Heart left ventricle (tissue), 16 donors: ENCODE measurements at regions not wholly inside any gene's neighbourhood (a gene's known extent, or its start where the extent isn't known, plus 50 kb on each side); places are given as distances from the start of the nearest gene placed in this dataset.
A peak's percentile ranks its signal among the peaks of the same experiment; 100 is the strongest.

ENCODE experiments used
- ATAC-seq, 4 donors: fragments of 200-7000 bp; cut with Tn5 transposase; one replicate each; pipeline ENCODE4 v1.9.1; 2020 to 2022; ENCODE audit warnings: moderate library complexity in 4 of 4, mild to moderate bottlenecking in 3 of 4, moderate number of reproducible peaks in 1 of 4
- DNase-seq, 5 donors: peaks; one replicate each; pipeline ENCODE4 v3.0.0-alpha.2; 2020
- H3K27ac ChIP-seq, 12 donors: fragments of 200-600 bp; sonication (generic) in 4 of 12; one replicate each; pipeline versions ENCODE4 v1.5.0 to v1.8.0; 2016 to 2022; ENCODE audit warnings: mild to moderate bottlenecking in 2 of 12
- H3K27me3 ChIP-seq, 9 donors: fragments of 200-600 bp; sonication (generic) in 2 of 9; one replicate each; pipeline versions ENCODE4 v1.5.1 to v1.8.0; 2016 to 2022; ENCODE audit warnings: mild to moderate bottlenecking in 3 of 9
- H3K36me3 ChIP-seq, 9 donors: fragments of 200-600 bp; sonication (generic) in 2 of 9; one replicate each; pipeline versions ENCODE4 v1.5.0 to v1.8.0; 2018 to 2022; ENCODE audit warnings: mild to moderate bottlenecking in 2 of 9
- H3K4me1 ChIP-seq, 12 donors: fragments of 200-600 bp; sonication (generic) in 4 of 12; one replicate each; pipeline versions ENCODE4 v1.5.0 to v1.8.0; 2016 to 2022; ENCODE audit warnings: mild to moderate bottlenecking in 3 of 12
- H3K4me3 ChIP-seq, 12 donors: fragments of 200-600 bp; sonication (generic) in 4 of 12; one replicate each; pipeline versions ENCODE4 v1.5.0 to v1.8.0; 2017 to 2022; ENCODE audit warnings: mild to moderate bottlenecking in 9 of 12, moderate library complexity in 4 of 12
- H3K9me3 ChIP-seq, 12 donors: fragments of 200-600 bp; sonication (generic) in 4 of 12; one replicate each; pipeline versions ENCODE4 v1.5.0 to v1.8.0; 2016 to 2022; ENCODE audit warnings: mild to moderate bottlenecking in 1 of 12
- POLR2A ChIP-seq, 2 donors: fragments of 450-650 bp; IDR thresholded peaks; one replicate each; pipeline ENCODE4 v1.6.1; 2017; ENCODE audit warnings: antibody characterized with exemption in 2 of 2, mild to moderate bottlenecking in 2 of 2, moderate library complexity in 2 of 2
- WGBS, 4 donors: extraction: QIAGEN DNeasy Blood & Tissue Kit in 2 of 4; methylation state at CpG; one replicate each; pipeline versions ENCODE4 v1.1.5 to v1.1.7; 2013 to 2018; 5-methylcytosine and 5-hydroxymethylcytosine counted together
- intact Hi-C, 10 donors: fragments of 100-400 bp; cut with DNase I; formaldehyde crosslinking; loops; one replicate each; pipeline versions ENCODE4 v1.11.1 to v1.14.2; 2022
- TF ChIP-seq, protein P1 (sequence below), 12 donors: fragments of 200-600 bp; sonication (generic) in 4 of 12; IDR thresholded peaks; one replicate each; pipeline versions ENCODE4 v1.5.0 to v1.8.0; 2018 to 2022; ENCODE audit warnings: antibody characterized with exemption in 12 of 12, mild to moderate bottlenecking in 5 of 12
- donor health status: ischemic (EF 13 %, LVEDD 7.1; RV severe dilation, severe dysfunction).
- donor health status: healthy with polysubstance abuse.
- donor health status: DM: no; HTN: yes; CAD: no.
- donor health status: DM: no; HTN: no; CAD: no.
- donor health status: ischemic (EF 25% LVEDD 6.9; RV normal size, moderate dysfunction).
- donor health status: ischemic (EF 25% LVEDD 5.7; RV mildly dilated, moderate dysfunction).
- donor health status: healthy.
- donor health status: DM: yes; HTN: yes; CAD: no.
- donor health status: ischemic (EF 35%, LVEDD 5.7; RV mildly dilated, moderate dysfunction).
- donor health status: nonischemic (EF 11% LVEDD 7.7; RV severe dilation, severe dysfunction).
- donor health status: DM: yes; HTN: yes; CAD: no.
- donor health status: PGD.
- donor health status: ischemic (EF 29% LVEDD 5.4; RV normal size, mild dysfunction).
- donor health status: nonischemic (EF 23%, LVEDD 6.1; RV moderate dilation, normal function).

DNA sequence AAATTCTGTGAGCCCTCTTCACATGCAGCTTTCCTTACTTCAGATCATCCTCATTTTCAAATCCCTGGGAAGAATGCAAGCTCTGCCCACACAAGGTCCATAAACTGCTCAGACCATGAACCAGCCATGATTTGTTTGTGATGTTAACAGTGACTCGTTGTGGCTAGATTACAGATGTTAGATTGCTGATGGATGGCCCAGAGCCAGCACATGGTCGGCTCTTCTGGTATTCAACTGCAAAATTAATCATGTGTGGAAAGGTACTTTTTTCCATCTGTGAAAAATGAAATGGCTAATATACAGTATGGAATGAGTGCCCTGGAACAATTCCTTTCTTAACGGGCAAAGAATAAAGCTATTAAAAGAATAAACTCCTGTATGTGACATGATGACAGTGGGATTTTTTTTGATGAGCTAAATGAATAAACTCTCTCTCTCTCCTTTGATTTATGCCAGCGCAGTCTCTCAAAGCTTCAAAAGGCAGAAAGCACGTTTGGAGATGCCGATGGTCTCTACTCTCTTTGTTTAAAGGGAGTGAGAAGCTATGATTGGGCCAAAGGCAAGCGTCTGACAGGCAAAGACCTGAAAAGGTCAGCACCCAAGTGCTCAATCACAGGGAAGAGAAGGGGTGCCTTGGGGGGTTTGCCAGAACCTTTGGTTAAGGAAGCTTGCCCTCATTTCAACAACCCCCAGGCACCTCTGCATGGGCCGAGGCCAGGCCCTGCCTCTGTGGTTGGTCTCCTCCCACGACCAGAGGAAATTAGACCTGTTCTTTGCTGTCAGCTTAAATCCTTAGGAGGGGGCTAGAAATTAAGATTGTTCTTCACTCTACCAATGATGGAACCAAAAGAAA, 444.0 kb upstream of the NFE2L3 start:
- Histone ChIP-seq H3K36me3 (no peaks in the 10 kb centered on the region), H3K4me3 (no peak overlapping the region), H3K9me3 (peaks cover 0 to 4% (median 0%) of the 10 kb centered on the region in 12 donors), H3K27me3 (no peaks in the 10 kb centered on the region), H3K27ac (peak overlapping the region in 3 of 12 donors; percentile 15 to 33 (median 17)), H3K4me1 (peaks cover 0 to 29% (median 8%) of the 10 kb centered on the region in 12 donors)
- intact Hi-C loops, result no loop called here
- WGBS, 4 donors, result 53 to 61% (median 54%) methylated on average over 9 of the region's 9 CpGs
- TF ChIP-seq, protein P1, sequence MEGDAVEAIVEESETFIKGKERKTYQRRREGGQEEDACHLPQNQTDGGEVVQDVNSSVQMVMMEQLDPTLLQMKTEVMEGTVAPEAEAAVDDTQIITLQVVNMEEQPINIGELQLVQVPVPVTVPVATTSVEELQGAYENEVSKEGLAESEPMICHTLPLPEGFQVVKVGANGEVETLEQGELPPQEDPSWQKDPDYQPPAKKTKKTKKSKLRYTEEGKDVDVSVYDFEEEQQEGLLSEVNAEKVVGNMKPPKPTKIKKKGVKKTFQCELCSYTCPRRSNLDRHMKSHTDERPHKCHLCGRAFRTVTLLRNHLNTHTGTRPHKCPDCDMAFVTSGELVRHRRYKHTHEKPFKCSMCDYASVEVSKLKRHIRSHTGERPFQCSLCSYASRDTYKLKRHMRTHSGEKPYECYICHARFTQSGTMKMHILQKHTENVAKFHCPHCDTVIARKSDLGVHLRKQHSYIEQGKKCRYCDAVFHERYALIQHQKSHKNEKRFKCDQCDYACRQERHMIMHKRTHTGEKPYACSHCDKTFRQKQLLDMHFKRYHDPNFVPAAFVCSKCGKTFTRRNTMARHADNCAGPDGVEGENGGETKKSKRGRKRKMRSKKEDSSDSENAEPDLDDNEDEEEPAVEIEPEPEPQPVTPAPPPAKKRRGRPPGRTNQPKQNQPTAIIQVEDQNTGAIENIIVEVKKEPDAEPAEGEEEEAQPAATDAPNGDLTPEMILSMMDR (IDR thresholded peaks at IDR 0.05), result no peak
- TF ChIP-seq POLR2A (IDR thresholded peaks at IDR 0.05), result no peak
- ATAC-seq (peak in 1 of 4 donors; percentile 38), DNase-seq (no peak)

DNA sequence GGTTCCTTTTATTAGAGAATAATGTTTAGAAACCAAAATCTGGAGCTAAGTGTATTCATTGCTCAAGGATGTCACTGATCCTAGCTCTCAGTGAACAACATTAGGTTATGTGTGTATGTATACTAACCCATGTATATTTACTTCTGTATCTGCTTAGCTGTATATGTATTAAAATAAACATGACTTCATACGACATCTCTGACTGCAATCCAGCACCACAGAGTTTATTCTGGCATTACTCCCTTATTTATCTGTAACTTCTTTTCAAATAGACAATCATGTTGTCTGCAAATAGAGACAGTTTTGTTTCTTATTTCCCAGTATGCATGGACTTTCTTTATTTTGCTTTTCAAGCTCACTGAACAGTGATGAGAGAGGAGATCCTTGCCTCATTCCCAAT, 441.0 kb upstream of the NFE2L3 start:
- H3K9me3 ChIP-seq, result peaks cover 0 to 4% (median 0%) of the 10 kb centered on the region in 12 donors
- no peak overlapping the region for H3K4me3 ChIP-seq
- TF ChIP-seq POLR2A (IDR thresholded peaks at IDR 0.05), result no peak
- TF ChIP-seq, protein P1 (IDR thresholded peaks at IDR 0.05), result no peak
- ATAC-seq, result no peak
- no peak for DNase-seq
- WGBS, 4 donors, result 15 to 34% (median 24%) methylated on average over 1 of the region's 1 CpG
- no peaks in the 10 kb centered on the region for H3K36me3 ChIP-seq
- intact Hi-C loops, result loop anchor here in 3 of 10 donors (10.0 kb wide), 1 partner anchor 134 kb away; no protein-coding TSS in a partner anchor
- peaks cover 0 to 39% (median 8%) of the 10 kb centered on the region in 12 donors for H3K4me1 ChIP-seq
- no peaks in the 10 kb centered on the region for H3K27me3 ChIP-seq
- peak overlapping the region in 3 of 12 donors; percentile 27 to 53 (median 37) for H3K27ac ChIP-seq

DNA sequence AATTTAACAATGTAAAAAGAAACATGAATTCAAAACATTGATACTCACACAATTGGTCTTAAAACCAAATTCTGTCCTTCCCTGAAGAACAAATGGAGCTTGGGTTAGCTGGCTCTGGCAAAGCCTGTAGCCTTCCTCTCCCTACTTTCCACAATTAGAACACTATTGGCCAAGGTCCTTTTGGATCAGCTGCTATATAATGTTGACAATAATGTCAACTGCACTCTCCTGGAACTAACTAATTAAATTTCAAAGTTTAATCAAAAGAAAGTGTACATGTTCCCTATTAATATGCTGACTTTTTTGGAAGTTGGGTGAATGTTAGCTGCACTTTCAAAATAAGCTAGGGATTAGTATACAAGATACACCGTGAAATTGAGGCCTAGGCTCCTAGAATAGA, 440.1 kb upstream of the NFE2L3 start:
- no peaks in the 10 kb centered on the region for H3K36me3 ChIP-seq
- no peak for TF ChIP-seq POLR2A (IDR thresholded peaks at IDR 0.05)
- TF ChIP-seq, protein P1 (IDR thresholded peaks at IDR 0.05), result no peak
- peaks cover 0 to 39% (median 8%) of the 10 kb centered on the region in 12 donors for H3K4me1 ChIP-seq
- WGBS, 4 donors, result 67 to 84% (median 74%) methylated on average over 1 of the region's 1 CpG
- ATAC-seq (peak in 3 of 4 donors; percentile 49 to 55 (median 49)), DNase-seq (no peak)
- peak overlapping the region in 4 of 12 donors; percentile 9 to 53 (median 40) for H3K27ac ChIP-seq
- intact Hi-C loops, result loop anchor here in 3 of 10 donors (10.0 kb wide), 1 partner anchor 133 kb away; no protein-coding TSS in a partner anchor
- H3K27me3 ChIP-seq, result no peaks in the 10 kb centered on the region
- H3K4me3 ChIP-seq, result no peak overlapping the region
- no peaks in the 10 kb centered on the region for H3K9me3 ChIP-seq

- H3K27ac ChIP-seq, result peak overlapping the region in 2 of 12 donors; percentile 9 to 42
- ATAC-seq, result peak in 1 of 4 donors; percentile 34
- H3K9me3 ChIP-seq, result no peaks in the 10 kb centered on the region
- H3K4me3 ChIP-seq, result no peak overlapping the region
- H3K4me1 ChIP-seq, result peaks cover 0 to 39% (median 8%) of the 10 kb centered on the region in 12 donors
- DNase-seq, result no peak
- TF ChIP-seq POLR2A (IDR thresholded peaks at IDR 0.05), result no peak
- TF ChIP-seq, protein P1 (IDR thresholded peaks at IDR 0.05), result no peak
- intact Hi-C loops, result loop anchor here in 3 of 10 donors (10.0 kb wide), 1 partner anchor 132 kb away; no protein-coding TSS in a partner anchor
- no peaks in the 10 kb centered on the region for H3K36me3 ChIP-seq
- H3K27me3 ChIP-seq, result no peaks in the 10 kb centered on the region
- 26 to 57% (median 51%) methylated on average over 1 of the region's 1 CpG for WGBS, 4 donors
These were observed 439.5 kb upstream of the NFE2L3 start for GRCh38 chr7:25712500-25712899.
